Amygdala (tissue), 56 donors: ENCODE measurements at regions not wholly inside any gene's neighbourhood (a gene's known extent, or its start where the extent isn't known, plus 50 kb on each side); places are given as distances from the start of the nearest gene placed in this dataset.
"Not testable (repeated sequence)": the region's sequence is repeated elsewhere in the genome, so short reads cannot be mapped to it uniquely, and the experiment has no call there.

ENCODE experiments used
- DNase-seq, 56 donors: peaks; one replicate each; lab custom pipeline; 2025; lab: John Stamatoyannopoulos, UW

- DNase-seq, result no peak
Measured at GRCh38 chr6:78380541-78380940, 486.8 kb upstream of the IRAK1BP1 start.

- DNase-seq, result no peak
Measured at GRCh38 chr6:78383968-78384367, 483.4 kb upstream of the IRAK1BP1 start.

DNA sequence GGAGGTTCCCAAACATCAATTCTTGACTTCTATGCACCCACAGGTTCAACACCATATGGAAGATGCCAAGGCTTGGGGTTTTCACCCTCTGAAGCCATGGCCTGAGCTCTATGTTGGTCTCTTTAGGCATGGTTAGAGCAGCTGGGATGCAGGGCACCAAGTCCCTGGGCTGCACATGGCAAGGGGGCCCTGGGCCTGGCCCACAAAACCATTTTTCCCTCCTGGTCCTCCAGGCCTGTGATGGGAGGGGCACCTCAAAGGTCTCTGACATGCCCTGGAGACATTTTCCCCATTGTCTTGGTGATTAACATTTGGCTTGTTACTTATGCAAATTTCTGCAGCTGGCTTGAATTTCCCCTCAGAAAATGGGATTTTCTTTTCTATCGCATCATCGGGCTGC, 480.5 kb upstream of the IRAK1BP1 start:
- not testable (repeated sequence) for DNase-seq

DNA sequence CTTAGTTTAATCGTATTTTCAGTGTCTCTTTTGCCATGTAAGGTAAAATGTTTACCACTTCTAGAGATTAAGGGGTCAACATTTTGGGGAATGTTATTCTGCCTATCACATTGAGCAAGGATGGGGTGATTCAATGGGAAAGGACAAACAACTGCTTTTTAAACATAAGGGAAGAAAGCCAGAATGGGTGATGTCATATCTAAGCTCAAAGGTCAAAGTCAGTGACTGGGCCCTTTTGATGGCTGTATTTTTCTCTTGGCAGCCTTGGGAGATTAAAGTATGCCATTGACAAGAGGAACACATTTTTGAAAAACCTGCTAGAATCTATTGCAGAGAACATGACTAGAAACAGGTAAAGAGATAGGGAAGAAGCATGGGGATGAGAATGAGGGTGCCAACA, 477.3 kb upstream of the IRAK1BP1 start:
- DNase-seq, result no peak

DNA sequence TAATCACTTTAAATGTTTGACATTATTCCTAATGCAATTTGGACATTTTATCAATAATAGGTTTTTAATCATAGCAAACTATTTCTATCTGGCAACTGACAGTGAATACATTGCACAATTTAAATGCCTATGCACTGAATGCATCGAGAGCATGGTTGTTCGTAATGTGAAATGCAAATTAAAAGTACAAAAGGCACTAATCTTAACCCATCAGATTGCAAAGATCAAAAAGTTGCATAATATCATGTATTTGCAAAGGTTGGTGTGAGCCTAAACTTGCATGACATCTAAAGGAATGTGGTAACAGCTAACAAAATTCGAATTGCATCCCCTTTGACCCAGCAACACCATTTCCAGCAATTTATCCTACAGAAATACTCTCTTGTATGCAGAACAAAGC, 469.9 kb upstream of the IRAK1BP1 start:
- no peak for DNase-seq

DNA sequence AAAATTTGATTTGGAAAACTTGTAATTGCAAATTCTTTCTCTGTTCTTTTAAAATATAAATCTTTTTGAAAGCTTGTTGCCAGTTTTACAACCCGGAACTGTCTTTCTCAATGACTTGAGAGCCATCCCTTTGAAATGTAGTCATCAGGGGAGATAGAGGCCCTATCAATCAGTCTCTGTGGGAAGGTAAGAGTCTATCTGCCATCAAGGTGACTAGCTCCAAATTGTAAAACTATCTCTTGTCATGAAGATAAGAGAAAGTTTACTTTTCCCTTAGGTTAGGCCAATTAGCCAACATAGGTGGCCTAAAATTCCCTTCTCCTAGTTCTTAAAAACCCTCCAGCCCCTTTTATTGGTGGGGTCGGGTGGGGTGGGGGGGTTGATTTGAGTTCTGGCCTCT, 469.1 kb upstream of the IRAK1BP1 start:
- DNase-seq, result no peak

DNA sequence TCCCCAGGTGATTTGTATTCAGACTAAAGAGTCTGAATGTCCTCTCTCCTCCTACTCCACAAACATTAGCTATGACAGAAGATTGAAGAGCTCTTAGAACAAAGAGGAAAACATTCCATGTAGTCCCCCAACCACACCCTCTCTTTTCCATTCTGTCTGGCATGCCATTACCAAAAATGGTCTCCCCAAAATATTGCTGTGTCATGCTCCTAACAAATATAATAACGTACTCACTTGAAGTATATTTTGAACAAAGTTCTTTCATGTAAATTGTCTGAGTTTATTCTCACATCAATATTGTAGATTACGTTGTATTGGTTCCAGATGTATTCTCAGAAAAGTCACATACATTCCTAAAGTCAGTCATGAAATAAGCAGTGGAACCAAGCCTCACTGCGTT, 467.3 kb upstream of the IRAK1BP1 start:
- no peak for DNase-seq

DNA sequence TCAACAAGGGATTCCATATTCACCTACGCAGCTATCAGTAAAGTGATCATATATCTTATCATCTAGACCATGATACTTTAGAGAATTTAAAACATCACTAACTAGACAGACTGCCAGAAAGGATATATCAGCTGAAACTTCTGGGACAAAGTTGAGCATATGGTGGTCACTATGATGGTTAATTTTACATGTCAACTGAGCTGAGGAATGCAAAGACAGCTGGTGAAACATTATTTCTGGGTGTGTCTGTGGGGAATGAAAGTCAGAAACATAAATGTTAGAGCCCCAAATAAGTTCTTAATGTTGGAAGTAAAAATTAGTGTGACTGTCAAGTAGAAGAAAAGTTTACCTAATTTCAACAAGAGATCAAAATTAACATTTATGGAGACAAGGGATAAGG, 440.0 kb upstream of the IRAK1BP1 start:
- no peak for DNase-seq

GRCh38 chr6:78430521-78430920, 436.8 kb upstream of the IRAK1BP1 start:
- no peak for DNase-seq

GRCh38 chr6:78435671-78436070, 431.7 kb upstream of the IRAK1BP1 start:
- no peak for DNase-seq

DNA sequence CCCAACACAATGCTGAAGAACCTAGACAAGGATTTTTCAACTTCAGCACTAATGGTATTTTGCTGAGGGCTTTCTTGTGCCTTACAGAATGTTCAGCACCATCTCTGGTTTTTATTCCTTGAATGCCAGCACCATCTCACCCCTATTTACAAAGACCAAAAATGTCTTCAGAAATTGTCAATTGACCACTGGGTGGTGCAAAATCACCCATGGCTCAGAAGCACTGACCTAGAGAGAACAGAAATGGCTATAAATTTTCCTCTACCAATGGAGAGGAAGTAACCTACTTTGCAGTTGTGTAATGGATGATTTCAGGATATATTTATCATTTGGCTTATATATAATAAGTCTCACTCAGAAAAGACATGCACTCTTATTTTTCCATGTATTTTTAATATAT, 431.0 kb upstream of the IRAK1BP1 start:
- no peak for DNase-seq

DNA sequence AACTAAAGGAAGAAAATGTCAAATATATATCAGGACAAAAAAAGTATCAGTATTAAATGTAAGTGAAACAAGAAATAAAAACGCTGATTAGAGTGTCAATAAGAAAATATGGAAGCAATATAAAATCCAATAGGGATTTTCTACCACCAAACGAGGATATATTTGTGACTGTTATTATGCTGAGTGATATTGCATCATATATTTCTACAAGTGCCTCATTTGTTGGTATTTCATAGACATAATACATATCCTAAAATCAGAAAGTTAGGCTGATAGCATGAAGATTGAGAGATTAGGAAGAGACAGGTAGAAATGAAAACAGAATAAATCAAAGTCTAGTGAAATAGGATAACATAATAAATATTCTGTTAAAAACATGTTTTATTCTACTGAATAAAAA, 429.2 kb upstream of the IRAK1BP1 start:
- no peak for DNase-seq

- no peak for DNase-seq
Measured at GRCh38 chr6:78460711-78461110, 406.6 kb upstream of the IRAK1BP1 start.

GRCh38 chr6:78462728-78463127, 404.6 kb upstream of the IRAK1BP1 start:
- no peak for DNase-seq

DNA sequence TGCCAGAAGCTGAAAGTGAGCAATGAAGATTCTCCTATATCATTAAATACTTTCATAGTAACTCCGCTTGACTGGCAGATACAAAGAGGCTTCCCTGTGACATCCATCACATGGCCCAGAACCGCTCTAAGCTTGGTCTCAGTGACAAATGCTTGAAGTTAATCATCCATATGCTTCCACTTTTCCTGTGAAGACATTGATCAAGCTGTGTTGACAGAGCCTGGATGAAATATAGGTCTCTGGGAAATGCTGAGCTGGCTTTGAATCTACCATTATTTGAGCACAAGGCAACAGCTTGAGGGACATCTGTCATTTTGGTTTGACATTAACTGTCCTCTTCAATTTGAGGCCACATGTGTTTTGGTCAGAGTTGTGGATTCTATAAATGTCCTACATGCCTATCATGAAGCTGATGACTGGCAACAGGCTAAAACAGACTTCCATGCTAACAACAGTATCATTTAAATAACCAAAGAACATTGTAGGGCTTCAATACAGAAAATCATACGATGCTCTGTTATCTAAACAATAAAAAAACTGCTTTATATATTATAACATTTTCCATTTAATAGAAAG, 402.2 kb upstream of the IRAK1BP1 start:
- no peak for DNase-seq

DNA sequence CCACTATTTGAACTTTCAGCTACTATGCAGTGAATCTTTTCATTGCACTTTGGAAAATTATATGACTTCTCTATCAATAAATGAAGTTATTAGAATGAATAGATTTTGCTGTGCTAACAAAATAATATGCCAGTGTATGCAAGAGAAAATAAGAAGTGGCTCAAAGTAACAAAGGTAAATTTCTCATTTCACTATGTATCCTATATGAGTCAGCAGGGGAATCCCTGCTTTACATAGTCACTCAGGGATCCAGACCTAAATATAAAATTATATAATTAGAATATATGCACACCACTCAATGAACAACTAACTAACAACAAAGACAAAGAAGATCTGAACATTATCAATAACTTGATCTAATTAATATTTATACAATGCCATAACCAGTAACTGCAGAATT, 390.8 kb upstream of the IRAK1BP1 start:
- no peak for DNase-seq

DNA sequence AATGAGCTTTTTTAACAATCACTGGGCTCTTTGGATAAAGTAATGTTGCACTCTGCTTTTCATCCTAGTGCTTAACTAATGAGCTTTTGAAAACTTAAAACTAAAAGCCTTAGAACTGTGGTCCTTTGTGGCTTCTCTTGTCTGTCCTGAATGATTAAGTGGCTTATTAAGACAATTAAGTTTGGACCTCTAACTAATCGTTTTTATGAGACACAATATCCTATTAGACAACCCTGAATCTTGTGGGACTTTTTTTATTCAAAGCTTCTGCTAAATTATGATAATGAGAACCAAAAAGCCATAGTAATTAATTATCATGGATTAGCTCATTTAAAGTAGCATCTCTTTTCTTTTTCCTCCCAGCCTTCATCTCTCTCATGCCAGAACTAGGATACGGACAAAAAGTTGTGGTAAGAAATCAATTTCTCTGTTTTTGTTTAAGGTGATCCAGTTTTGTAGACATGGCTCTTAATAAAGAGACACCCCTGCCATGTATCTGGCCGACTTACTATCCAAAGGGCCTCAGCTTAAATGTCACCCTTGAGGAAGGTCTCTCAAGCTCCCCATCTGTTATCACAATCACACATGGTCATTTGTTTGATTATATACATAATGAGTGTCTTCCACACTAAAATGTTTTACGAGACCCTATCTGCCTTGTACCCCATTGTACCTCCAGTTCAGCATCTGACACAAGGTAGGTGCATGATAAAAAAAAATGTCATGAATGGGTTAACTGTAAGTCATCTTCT, 384.4 kb upstream of the IRAK1BP1 start:
- no peak for DNase-seq

DNA sequence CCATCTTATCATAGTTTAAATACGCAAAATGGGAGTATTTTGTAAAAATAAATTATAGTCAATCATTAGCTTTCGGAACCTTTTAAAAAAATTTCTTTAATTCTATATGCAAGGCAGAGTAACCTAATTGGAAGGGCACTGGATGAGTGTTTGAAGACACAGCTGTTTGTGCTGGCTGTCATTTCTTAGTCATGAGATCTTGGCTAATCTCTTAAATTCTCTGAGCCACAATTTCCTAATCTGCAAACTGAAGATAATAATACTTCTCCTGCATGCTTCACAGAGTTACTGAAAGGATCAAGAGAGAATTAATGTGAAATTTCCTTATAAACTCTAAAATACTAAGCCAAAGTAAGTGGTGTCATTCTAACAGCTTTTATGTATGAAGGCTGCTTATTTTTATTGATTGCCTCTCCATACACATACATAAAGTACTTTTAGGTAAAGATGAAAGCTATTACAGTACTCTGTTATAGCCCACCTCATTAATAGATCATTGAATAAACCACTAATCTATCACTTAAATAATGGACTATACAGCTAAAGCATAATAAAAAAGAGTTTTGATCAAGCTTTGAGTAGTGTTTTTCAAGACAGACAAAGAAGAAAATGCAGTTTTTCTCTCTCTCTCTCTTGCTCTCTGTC, 383.7 kb upstream of the IRAK1BP1 start:
- no peak for DNase-seq

GRCh38 chr6:78484198-78485064, 382.9 kb upstream of the IRAK1BP1 start:
- no peak for DNase-seq

DNA sequence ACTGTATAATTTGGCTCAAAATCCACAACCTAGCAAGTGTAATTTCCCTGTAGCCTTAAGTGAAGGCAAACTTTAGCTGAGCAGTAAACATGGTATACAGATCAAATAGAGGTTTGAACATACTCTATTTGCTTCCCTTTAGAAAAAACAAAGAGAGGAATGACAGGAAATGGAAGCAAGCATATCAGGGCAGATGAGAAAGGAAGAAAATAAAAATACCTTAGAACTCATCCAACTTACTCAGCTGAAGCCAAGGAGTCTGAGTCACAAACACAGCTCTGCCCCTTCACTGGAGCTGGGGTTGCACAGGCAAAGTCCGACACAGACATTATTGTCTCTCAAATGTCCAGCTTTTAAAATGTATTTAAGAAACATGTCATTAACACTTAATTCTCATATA, 379.9 kb upstream of the IRAK1BP1 start:
- DNase-seq, result no peak

DNA sequence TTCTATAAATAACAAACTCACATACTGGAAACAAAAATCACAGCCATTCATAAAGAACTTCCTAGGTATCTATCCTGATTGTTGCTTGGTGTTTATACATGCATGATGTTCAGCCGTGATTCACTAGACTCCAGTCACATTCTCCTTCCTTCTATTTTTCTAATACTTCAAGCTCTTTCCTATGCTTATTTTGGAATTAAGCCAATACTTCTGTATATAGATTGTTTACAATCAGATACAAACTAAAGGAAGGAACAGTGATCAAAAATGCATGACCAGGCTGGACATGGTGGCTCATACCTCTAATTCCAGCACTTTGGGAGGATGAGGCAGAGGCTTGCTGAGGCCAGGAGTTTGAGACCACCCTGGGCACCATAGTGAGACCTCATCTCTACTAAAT, 377.5 kb upstream of the IRAK1BP1 start:
- no peak for DNase-seq
